ENCODE measurements at regions not wholly inside any gene's neighbourhood (a gene's known extent, or its start where the extent isn't known, plus 50 kb on each side); places are given as distances from the start of the nearest gene placed in this dataset.

DNA sequence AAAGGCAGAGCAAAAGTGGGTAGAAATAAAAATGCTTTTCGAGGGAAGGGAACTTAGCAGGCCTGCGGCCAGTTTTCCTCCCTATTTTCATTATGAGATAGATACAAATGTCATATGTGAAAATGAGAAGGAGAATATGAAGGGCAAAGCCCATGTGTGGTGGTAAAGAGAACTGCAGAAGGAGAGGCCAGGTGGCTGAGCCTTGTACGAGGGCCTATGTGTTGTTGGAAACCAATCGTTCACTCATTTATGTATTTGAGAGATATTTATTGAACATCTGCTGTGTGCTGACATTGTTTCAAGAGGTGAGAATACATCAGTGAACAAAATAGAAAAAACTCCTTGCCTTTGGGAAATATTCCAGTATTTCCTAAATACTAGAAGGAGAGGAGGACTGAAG lies 147.7 kb downstream of the SH3BGRL2 start:
- Histone ChIP-seq H3K27me3 (replicated peaks; ENCODE audit: insufficient read depth, low read depth, low read length, poor library complexity) (no peaks in the 10 kb centered on the region), H3K36me3 (ENCODE audit: insufficient read depth, low read length, poor library complexity, severe bottlenecking) (no peaks in the 10 kb centered on the region), H3K27ac (ENCODE audit: low read depth, low read length, poor library complexity, severe bottlenecking) (no peak overlapping the region), H3K4me3 (ENCODE audit: low read depth, low read length, poor library complexity, severe bottlenecking) (no peak overlapping the region), H3K9me3 (ENCODE audit: low read depth, low read length, poor library complexity, severe bottlenecking) (no peaks in the 10 kb centered on the region), H3K4me1 (ENCODE audit: insufficient read depth, low read length, poor library complexity, severe bottlenecking) (no peaks in the 10 kb centered on the region)
- BruUV-seq (replicated peaks) = no TSS peak
- no peak for DNase-seq (ENCODE audit: low spot score)
- intact Hi-C loops (cut with micrococcal nuclease; ENCODE audit: unreplicated experiment) = loop anchor here (1.0 to 5.0 kb wide), 3 partner anchors 35 to 313 kb away; no protein-coding TSS in a partner anchor
- TF ChIP-seq CTCF (conservative IDR thresholded peaks at IDR 0.05; ENCODE audit: low read depth, low read length) (no peak), EZH2 (IDR thresholded peaks at IDR 0.05; ENCODE audit: borderline replicate concordance, low read depth, low read length, poor library complexity, severe bottlenecking) (no peak)
- CTCF ChIA-PET = interaction anchor here (1.0 kb wide), 1 partner anchor 89 kb away, joined by 12 read pairs; no protein-coding TSS in a partner anchor
- POLR2A ChIA-PET (ENCODE audit: low non-redundant PET) = no interaction called here

- H3K27ac ChIP-seq (ENCODE audit: low read depth, low read length, poor library complexity, severe bottlenecking) = no peak overlapping the region
- no peaks in the 10 kb centered on the region for H3K27me3 ChIP-seq (replicated peaks; ENCODE audit: insufficient read depth, low read depth, low read length, poor library complexity)
- no peaks in the 10 kb centered on the region for H3K4me1 ChIP-seq (ENCODE audit: insufficient read depth, low read length, poor library complexity, severe bottlenecking)
- ChIA-PET POLR2A (ENCODE audit: low non-redundant PET) (no interaction called here), CTCF (interaction anchor here (1.0 kb wide), 1 partner anchor 90 kb away, joined by 12 read pairs; no protein-coding TSS in a partner anchor)
- intact Hi-C loops (cut with micrococcal nuclease; ENCODE audit: unreplicated experiment) = loop anchor here (1.0 to 5.0 kb wide), 3 partner anchors 36 to 314 kb away; no protein-coding TSS in a partner anchor
- peak overlapping the region; percentile 22 for H3K4me3 ChIP-seq (ENCODE audit: low read depth, low read length, poor library complexity, severe bottlenecking)
- BruUV-seq (replicated peaks) = no TSS peak
- peak; percentile 81 for DNase-seq (ENCODE audit: low spot score)
- H3K9me3 ChIP-seq (ENCODE audit: low read depth, low read length, poor library complexity, severe bottlenecking) = no peaks in the 10 kb centered on the region
- no peaks in the 10 kb centered on the region for H3K36me3 ChIP-seq (ENCODE audit: insufficient read depth, low read length, poor library complexity, severe bottlenecking)
- peak; percentile 99 for TF ChIP-seq CTCF (conservative IDR thresholded peaks at IDR 0.05; ENCODE audit: low read depth, low read length)
- no peak for TF ChIP-seq EZH2 (IDR thresholded peaks at IDR 0.05; ENCODE audit: borderline replicate concordance, low read depth, low read length, poor library complexity, severe bottlenecking)
These were observed 146.8 kb downstream of the SH3BGRL2 start for GRCh38 chr6:79777713-79778579.

- intact Hi-C loops (cut with micrococcal nuclease; ENCODE audit: unreplicated experiment) = loop anchor here (5.0 kb wide), 1 partner anchor 316 kb away; no protein-coding TSS in a partner anchor
- H3K4me3 ChIP-seq (ENCODE audit: low read depth, low read length, poor library complexity, severe bottlenecking) = no peak overlapping the region
- no TSS peak for BruUV-seq (replicated peaks)
- DNase-seq (ENCODE audit: low spot score) = no peak
- POLR2A ChIA-PET (ENCODE audit: low non-redundant PET) = no interaction called here
- no peak for TF ChIP-seq CTCF (conservative IDR thresholded peaks at IDR 0.05; ENCODE audit: low read depth, low read length)
- TF ChIP-seq EZH2 (IDR thresholded peaks at IDR 0.05; ENCODE audit: borderline replicate concordance, low read depth, low read length, poor library complexity, severe bottlenecking) = no peak
- CTCF ChIA-PET = no interaction called here
- no peaks in the 10 kb centered on the region for H3K27me3 ChIP-seq (replicated peaks; ENCODE audit: insufficient read depth, low read depth, low read length, poor library complexity)
- H3K9me3 ChIP-seq (ENCODE audit: low read depth, low read length, poor library complexity, severe bottlenecking) = no peaks in the 10 kb centered on the region
- H3K4me1 ChIP-seq (ENCODE audit: insufficient read depth, low read length, poor library complexity, severe bottlenecking) = no peaks in the 10 kb centered on the region
- no peaks in the 10 kb centered on the region for H3K36me3 ChIP-seq (ENCODE audit: insufficient read depth, low read length, poor library complexity, severe bottlenecking)
- H3K27ac ChIP-seq (ENCODE audit: low read depth, low read length, poor library complexity, severe bottlenecking) = no peak overlapping the region
These were observed 144.9 kb downstream of the SH3BGRL2 start for GRCh38 chr6:79776076-79776475.

Measured in A673 (cell line).